Lung (tissue), 11 donors: ENCODE measurements at regions not wholly inside any gene's neighbourhood (a gene's known extent, or its start where the extent isn't known, plus 50 kb on each side); places are given as distances from the start of the nearest gene placed in this dataset.

Experiments
- ATAC-seq: fragments of 200-7000 bp; cut with Tn5 transposase; one replicate; pipeline ENCODE4 v1.9.1; 2020; ENCODE audit warnings: moderate number of reproducible peaks; ENCODE audit not compliant: insufficient read depth, low FRiP score
- DNase-seq, 3 donors: peaks; one replicate each; pipeline ENCODE4 v3.0.0-alpha.2; 2013 to 2017
- H3K27ac ChIP-seq, 2 donors: one replicate each; pipeline ENCODE4 v1.5.1; 2013; ENCODE audit warnings: mild to moderate bottlenecking in 2 of 2, moderate library complexity in 2 of 2, control low read depth in 1 of 2, inconsistent platforms in 1 of 2, low read depth in 1 of 2, low read length in 1 of 2
- H3K27me3 ChIP-seq, 3 donors: one replicate each; pipeline ENCODE4 v1.5.1; 2013; ENCODE audit warnings: low read length in 2 of 3; ENCODE audit not compliant: control insufficient read depth in 3 of 3, insufficient read depth in 3 of 3
- H3K36me3 ChIP-seq, 4 donors: one replicate each; pipeline ENCODE4 v1.5.1; 2013; ENCODE audit warnings: low read length in 4 of 4, mild to moderate bottlenecking in 1 of 4, moderate library complexity in 1 of 4; ENCODE audit not compliant: control insufficient read depth in 4 of 4, insufficient read depth in 4 of 4
- H3K4me1 ChIP-seq, 5 donors: one replicate each; pipeline ENCODE4 v1.5.1; 2013; ENCODE audit warnings: low read length in 5 of 5, mild to moderate bottlenecking in 2 of 5, moderate library complexity in 1 of 5; ENCODE audit not compliant: control insufficient read depth in 5 of 5, insufficient read depth in 5 of 5
- H3K4me3 ChIP-seq: one replicate; pipeline ENCODE4 v1.5.1; 2013; ENCODE audit warnings: mild to moderate bottlenecking, control low read depth, moderate library complexity
- H3K9ac ChIP-seq, 2 donors: one replicate each; pipeline ENCODE4 v1.5.1; 2013; ENCODE audit warnings: low read length in 2 of 2, control low read depth in 1 of 2; ENCODE audit not compliant: insufficient read depth in 1 of 2
- H3K9me3 ChIP-seq, 4 donors: one replicate each; pipeline ENCODE4 v1.5.1; 2013; ENCODE audit warnings: low read length in 3 of 4, mild to moderate bottlenecking in 1 of 4, moderate library complexity in 1 of 4; ENCODE audit not compliant: control insufficient read depth in 4 of 4, insufficient read depth in 3 of 4
- WGBS, 2 donors: extraction: QIAGEN DNeasy Blood & Tissue Kit; methylation state at CpG; one replicate each; pipeline ENCODE4 v1.1.7; 2013; 5-methylcytosine and 5-hydroxymethylcytosine counted together
- TF ChIP-seq, protein P1 (sequence below): IDR thresholded peaks from 2 replicates; pipeline ENCODE4 v1.5.1; 2012; ENCODE audit warnings: mild to moderate bottlenecking; ENCODE audit errors: control extremely low read depth, extremely low read depth
- donor health status: control.
- donor health status: control.
- donor health status: Bipolar disorder and iron deficiency.
- donor health status: healthy.
- donor health status: DM: yes; HTN: yes; CAD: no.

DNA sequence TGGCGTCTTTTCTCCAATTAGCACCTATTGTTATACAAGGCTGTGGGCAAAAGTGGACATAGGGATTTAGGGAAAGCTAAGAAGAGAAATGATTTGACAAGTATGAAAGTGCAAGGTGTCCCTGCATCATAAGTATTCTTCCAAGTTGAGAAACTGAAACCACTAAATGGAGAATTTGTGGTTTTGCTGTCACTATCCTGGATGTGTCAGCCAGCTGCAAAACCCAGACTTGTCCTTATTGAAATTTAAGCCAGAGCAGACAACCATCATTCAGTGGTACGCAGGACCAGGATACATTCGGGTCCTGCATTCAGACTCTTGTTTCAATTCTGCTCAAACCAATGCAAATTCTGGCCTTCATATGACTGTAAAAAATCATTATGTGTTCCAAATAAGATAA lies 384.8 kb upstream of the TGFBR2 start:
- TF ChIP-seq, protein P1, sequence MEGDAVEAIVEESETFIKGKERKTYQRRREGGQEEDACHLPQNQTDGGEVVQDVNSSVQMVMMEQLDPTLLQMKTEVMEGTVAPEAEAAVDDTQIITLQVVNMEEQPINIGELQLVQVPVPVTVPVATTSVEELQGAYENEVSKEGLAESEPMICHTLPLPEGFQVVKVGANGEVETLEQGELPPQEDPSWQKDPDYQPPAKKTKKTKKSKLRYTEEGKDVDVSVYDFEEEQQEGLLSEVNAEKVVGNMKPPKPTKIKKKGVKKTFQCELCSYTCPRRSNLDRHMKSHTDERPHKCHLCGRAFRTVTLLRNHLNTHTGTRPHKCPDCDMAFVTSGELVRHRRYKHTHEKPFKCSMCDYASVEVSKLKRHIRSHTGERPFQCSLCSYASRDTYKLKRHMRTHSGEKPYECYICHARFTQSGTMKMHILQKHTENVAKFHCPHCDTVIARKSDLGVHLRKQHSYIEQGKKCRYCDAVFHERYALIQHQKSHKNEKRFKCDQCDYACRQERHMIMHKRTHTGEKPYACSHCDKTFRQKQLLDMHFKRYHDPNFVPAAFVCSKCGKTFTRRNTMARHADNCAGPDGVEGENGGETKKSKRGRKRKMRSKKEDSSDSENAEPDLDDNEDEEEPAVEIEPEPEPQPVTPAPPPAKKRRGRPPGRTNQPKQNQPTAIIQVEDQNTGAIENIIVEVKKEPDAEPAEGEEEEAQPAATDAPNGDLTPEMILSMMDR: no peak
- Histone ChIP-seq H3K27me3 (no peaks in the 10 kb centered on the region), H3K9me3 (no peaks in the 10 kb centered on the region), H3K36me3 (no peaks in the 10 kb centered on the region), H3K27ac (no peak overlapping the region), H3K4me1 (no peaks in the 10 kb centered on the region), H3K9ac (no peak overlapping the region), H3K4me3 (no peak overlapping the region)
- no peak for ATAC-seq
- 78 to 87% methylated on average over 3 of the region's 3 CpGs for WGBS, 2 donors
- no peak for DNase-seq

- Histone ChIP-seq H3K4me3 (no peak overlapping the region), H3K27ac (no peak overlapping the region), H3K9me3 (no peaks in the 10 kb centered on the region), H3K4me1 (peaks cover 0 to 3% (median 0%) of the 10 kb centered on the region in 5 donors), H3K36me3 (no peaks in the 10 kb centered on the region), H3K9ac (no peak overlapping the region), H3K27me3 (no peaks in the 10 kb centered on the region)
- DNase-seq: no peak
- TF ChIP-seq, protein P1: no peak
- WGBS, 2 donors: 82 to 84% methylated on average over 2 of the region's 2 CpGs
- ATAC-seq: no peak
Observed at GRCh38 chr3:30222441-30222840, 384.0 kb upstream of the TGFBR2 start.

GRCh38 chr3:30225021-30225420 lies 381.4 kb upstream of the TGFBR2 start:
- TF ChIP-seq, protein P1: no peak
- Histone ChIP-seq H3K27ac (no peak overlapping the region), H3K4me3 (no peak overlapping the region), H3K9ac (no peak overlapping the region), H3K4me1 (peaks cover 0 to 5% (median 0%) of the 10 kb centered on the region in 5 donors), H3K9me3 (no peaks in the 10 kb centered on the region), H3K27me3 (no peaks in the 10 kb centered on the region), H3K36me3 (no peaks in the 10 kb centered on the region)
- no peak for ATAC-seq
- 79 to 93% methylated on average over 2 of the region's 2 CpGs for WGBS, 2 donors
- DNase-seq: no peak

DNA sequence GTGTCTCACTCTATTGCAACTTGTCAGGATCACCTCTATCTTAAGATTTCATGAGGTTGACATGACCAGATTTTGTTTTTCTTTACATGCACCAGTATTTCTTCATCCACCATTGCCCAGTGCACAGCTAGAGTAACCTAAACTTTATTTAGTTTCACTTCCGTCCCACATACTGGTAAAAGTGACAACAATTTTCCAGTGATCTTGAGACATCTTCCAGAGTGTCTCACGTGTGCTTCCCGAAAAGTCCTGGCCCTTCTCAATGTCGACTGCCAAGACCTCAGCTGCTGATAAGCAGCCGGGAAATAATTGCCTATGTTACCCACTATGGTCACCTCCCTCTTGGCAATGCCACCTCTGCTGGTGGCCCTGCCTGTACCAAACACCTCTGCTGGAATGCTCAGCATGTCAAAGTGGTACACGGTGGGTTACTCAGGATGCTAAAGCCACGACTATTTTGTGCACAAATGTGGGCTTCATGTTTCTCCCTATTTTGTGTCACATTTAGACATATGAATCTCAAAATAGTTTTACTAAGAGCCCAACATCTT lies 379.7 kb upstream of the TGFBR2 start:
- Histone ChIP-seq H3K27ac (no peak overlapping the region), H3K4me3 (peak overlapping the region; percentile 1), H3K27me3 (no peaks in the 10 kb centered on the region), H3K36me3 (no peaks in the 10 kb centered on the region), H3K4me1 (peaks cover 0 to 7% (median 0%) of the 10 kb centered on the region in 5 donors), H3K9me3 (no peaks in the 10 kb centered on the region), H3K9ac (no peak overlapping the region)
- DNase-seq: no peak
- ATAC-seq: no peak
- 84 to 86% methylated on average over 7 of the region's 7 CpGs for WGBS, 2 donors
- TF ChIP-seq, protein P1: no peak
